ENCODE measurements at regions not wholly inside any gene's neighbourhood (a gene's known extent, or its start where the extent isn't known, plus 50 kb on each side); places are given as distances from the start of the nearest gene placed in this dataset.
"Not testable (repeated sequence)": the region's sequence is repeated elsewhere in the genome, so short reads cannot be mapped to it uniquely, and the experiment has no call there.

DNA sequence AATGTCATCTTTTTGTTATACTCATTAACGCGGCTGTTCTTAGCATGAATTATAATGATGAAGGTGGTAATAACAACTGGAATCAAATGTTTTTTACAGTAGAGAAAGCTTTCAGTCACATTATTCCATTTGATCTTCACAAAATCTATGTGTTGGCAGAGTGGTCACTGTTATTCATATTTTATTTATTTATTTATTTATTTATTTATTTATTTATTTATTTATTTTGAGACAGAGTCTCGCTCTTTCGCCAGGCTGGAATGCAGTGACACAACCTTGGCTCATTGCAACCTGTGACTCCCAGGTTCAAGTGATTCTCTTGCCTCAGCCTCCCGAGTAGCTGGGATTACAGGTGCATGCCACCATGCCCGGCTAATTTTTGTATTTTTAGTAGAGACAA, 524.2 kb upstream of the TOM1L1 start:
- TF ChIP-seq SRF (IDR thresholded peaks at IDR 0.05; ENCODE audit: low read depth in 2 of 2, low read length in 2 of 2); REST (IDR thresholded peaks at IDR 0.05; ENCODE audit: low read depth, low read length); SREBF2 (IDR thresholded peaks at IDR 0.05; ENCODE audit: low read length); CBFB (IDR thresholded peaks at IDR 0.05; ENCODE audit: low read depth); NFYA (IDR thresholded peaks at IDR 0.05; ENCODE audit: borderline replicate concordance, low read depth, low read length); ZZZ3 (IDR thresholded peaks at IDR 0.05; ENCODE audit: control insufficient read depth, insufficient read length, low read depth); POLR2AphosphoS5 (IDR thresholded peaks at IDR 0.05; ENCODE audit: low read length); RB1 (IDR thresholded peaks at IDR 0.05; ENCODE audit: borderline replicate concordance); CREM (IDR thresholded peaks at IDR 0.05; ENCODE audit: low read depth); SP1 (IDR thresholded peaks at IDR 0.05; ENCODE audit: low read depth, low read length); POLR2A (IDR thresholded peaks at IDR 0.05; ENCODE audit: low read depth, low read length): not testable (repeated sequence)
- TF ChIP-seq, protein P1, sequence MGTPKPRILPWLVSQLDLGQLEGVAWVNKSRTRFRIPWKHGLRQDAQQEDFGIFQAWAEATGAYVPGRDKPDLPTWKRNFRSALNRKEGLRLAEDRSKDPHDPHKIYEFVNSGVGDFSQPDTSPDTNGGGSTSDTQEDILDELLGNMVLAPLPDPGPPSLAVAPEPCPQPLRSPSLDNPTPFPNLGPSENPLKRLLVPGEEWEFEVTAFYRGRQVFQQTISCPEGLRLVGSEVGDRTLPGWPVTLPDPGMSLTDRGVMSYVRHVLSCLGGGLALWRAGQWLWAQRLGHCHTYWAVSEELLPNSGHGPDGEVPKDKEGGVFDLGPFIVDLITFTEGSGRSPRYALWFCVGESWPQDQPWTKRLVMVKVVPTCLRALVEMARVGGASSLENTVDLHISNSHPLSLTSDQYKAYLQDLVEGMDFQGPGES (IDR thresholded peaks at IDR 0.05), result not testable (repeated sequence)

All from GM12878 (cell line).